Lower leg skin (tissue), 4 donors: ENCODE measurements at regions not wholly inside any gene's neighbourhood (a gene's known extent, or its start where the extent isn't known, plus 50 kb on each side); places are given as distances from the start of the nearest gene placed in this dataset.

Experiments used
- DNase-seq, 2 donors: peaks; one replicate each; pipeline ENCODE4 v3.0.0-alpha.2; 2019; ENCODE audit warnings: low spot score in 2 of 2
- H3K4me3 ChIP-seq: fragments of 200-600 bp; sonication (generic); 2 replicates; pipeline ENCODE4 v1.5.1; 2017; ENCODE audit warnings: mild to moderate bottlenecking, low read depth; ENCODE audit not compliant: poor library complexity, severe bottlenecking
- POLR2A ChIP-seq, 2 donors: fragments of 450-650 bp; IDR thresholded peaks; one replicate each; pipeline ENCODE4 v1.6.1; 2016 to 2017; ENCODE audit warnings: antibody characterized with exemption in 2 of 2, mild to moderate bottlenecking in 1 of 2, moderate library complexity in 1 of 2
- WGBS, 2 donors: methylation state at CpG; one replicate each; pipeline ENCODE4 v1.1.5; 2018; 5-methylcytosine and 5-hydroxymethylcytosine counted together
- intact Hi-C: fragments of 100-400 bp; cut with DNase I; formaldehyde crosslinking; loops from one replicate; pipeline ENCODE4 v1.15.0; 2023; ENCODE audit warnings: low total_unique reads
- TF ChIP-seq, protein P1 (sequence below), 3 donors: fragments of 450-650 bp; IDR thresholded peaks; one replicate each; pipeline ENCODE4 v1.5.1; 2016; ENCODE audit warnings: antibody characterized with exemption in 3 of 3, mild to moderate bottlenecking in 3 of 3, moderate library complexity in 2 of 3

DNA sequence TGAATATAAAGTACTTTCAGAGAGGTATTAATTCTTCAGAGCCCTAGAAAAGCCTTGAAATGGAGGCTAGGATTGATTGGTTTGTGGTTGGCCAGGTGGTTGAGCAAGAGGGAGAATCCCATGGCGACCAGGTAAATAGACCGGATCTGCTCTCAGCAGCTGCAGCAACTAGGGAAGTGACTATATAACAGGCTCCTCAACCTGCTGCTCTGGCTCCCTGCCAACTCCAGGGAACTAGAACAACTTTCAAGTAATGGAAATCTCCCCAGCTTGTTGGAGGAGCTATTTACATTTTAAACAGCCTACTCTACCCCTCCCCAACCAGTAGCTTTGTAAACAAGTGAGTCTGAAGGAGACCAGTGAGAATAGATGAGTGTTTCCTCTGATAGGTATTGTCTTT lies 121.8 kb upstream of the CADM2 start:
- DNase-seq, result no peak
- no peak overlapping the region for H3K4me3 ChIP-seq
- no peak for TF ChIP-seq POLR2A (IDR thresholded peaks at IDR 0.05)
- TF ChIP-seq, protein P1, sequence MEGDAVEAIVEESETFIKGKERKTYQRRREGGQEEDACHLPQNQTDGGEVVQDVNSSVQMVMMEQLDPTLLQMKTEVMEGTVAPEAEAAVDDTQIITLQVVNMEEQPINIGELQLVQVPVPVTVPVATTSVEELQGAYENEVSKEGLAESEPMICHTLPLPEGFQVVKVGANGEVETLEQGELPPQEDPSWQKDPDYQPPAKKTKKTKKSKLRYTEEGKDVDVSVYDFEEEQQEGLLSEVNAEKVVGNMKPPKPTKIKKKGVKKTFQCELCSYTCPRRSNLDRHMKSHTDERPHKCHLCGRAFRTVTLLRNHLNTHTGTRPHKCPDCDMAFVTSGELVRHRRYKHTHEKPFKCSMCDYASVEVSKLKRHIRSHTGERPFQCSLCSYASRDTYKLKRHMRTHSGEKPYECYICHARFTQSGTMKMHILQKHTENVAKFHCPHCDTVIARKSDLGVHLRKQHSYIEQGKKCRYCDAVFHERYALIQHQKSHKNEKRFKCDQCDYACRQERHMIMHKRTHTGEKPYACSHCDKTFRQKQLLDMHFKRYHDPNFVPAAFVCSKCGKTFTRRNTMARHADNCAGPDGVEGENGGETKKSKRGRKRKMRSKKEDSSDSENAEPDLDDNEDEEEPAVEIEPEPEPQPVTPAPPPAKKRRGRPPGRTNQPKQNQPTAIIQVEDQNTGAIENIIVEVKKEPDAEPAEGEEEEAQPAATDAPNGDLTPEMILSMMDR (IDR thresholded peaks at IDR 0.05), result no peak
- intact Hi-C loops, result no loop called here
- WGBS, 2 donors, result 7 to 18% methylated on average over 2 of the region's 2 CpGs

GRCh38 chr3:84877092-84877491 lies 81.7 kb upstream of the CADM2 start:
- WGBS, 2 donors, result 54 to 64% methylated on average over 3 of the region's 3 CpGs
- no peak for DNase-seq
- TF ChIP-seq, protein P1 (IDR thresholded peaks at IDR 0.05), result no peak
- TF ChIP-seq POLR2A (IDR thresholded peaks at IDR 0.05), result no peak
- H3K4me3 ChIP-seq, result no peak overlapping the region
- intact Hi-C loops, result no loop called here

- TF ChIP-seq, protein P1 (IDR thresholded peaks at IDR 0.05), result no peak
- TF ChIP-seq POLR2A (IDR thresholded peaks at IDR 0.05), result no peak
- WGBS, 2 donors, result 87 to 91% methylated on average over 2 of the region's 2 CpGs
- no peak for DNase-seq
- no peak overlapping the region for H3K4me3 ChIP-seq
- intact Hi-C loops, result no loop called here
These were observed 77.5 kb upstream of the CADM2 start for GRCh38 chr3:84881288-84881687.

GRCh38 chr3:84885199-84885882 lies 73.4 kb upstream of the CADM2 start:
- WGBS, 2 donors, result 84 to 86% methylated on average over 14 of the region's 14 CpGs
- TF ChIP-seq POLR2A (IDR thresholded peaks at IDR 0.05), result no peak
- TF ChIP-seq, protein P1 (IDR thresholded peaks at IDR 0.05), result no peak
- intact Hi-C loops, result no loop called here
- no peak for DNase-seq
- H3K4me3 ChIP-seq, result no peak overlapping the region

DNA sequence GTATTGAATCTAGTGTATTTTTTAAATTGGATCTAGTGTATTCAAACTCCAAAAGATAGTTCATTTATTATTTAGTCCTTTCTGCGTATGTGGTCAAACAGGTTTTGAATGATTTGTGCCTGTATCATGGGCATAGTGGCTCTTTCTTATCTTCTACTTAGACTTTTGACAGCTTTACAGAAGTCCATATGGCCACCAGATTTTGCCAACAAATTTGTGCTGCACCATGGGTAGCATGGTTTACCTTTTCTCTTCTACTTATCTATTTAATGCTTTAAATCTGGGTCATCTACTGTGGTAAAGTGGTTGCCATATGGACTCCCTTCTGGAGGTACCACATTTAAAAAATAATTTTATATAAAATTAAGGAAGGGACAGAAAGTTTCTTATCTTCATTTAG lies 66.9 kb upstream of the CADM2 start:
- 82 to 87% methylated on average over 1 of the region's 1 CpG for WGBS, 2 donors
- intact Hi-C loops, result no loop called here
- H3K4me3 ChIP-seq, result no peak overlapping the region
- DNase-seq, result no peak
- TF ChIP-seq POLR2A (IDR thresholded peaks at IDR 0.05), result no peak
- TF ChIP-seq, protein P1 (IDR thresholded peaks at IDR 0.05), result no peak

GRCh38 chr3:84893211-84893610 lies 65.6 kb upstream of the CADM2 start:
- no peak overlapping the region for H3K4me3 ChIP-seq
- WGBS, 2 donors, result 38 to 43% methylated on average over 3 of the region's 3 CpGs
- no peak for DNase-seq
- no peak for TF ChIP-seq POLR2A (IDR thresholded peaks at IDR 0.05)
- TF ChIP-seq, protein P1 (IDR thresholded peaks at IDR 0.05), result no peak
- intact Hi-C loops, result no loop called here
